ENCODE measurements at regions not wholly inside any gene's neighbourhood (a gene's known extent, or its start where the extent isn't known, plus 50 kb on each side); places are given as distances from the start of the nearest gene placed in this dataset.
"Not testable (repeated sequence)": the region's sequence is repeated elsewhere in the genome, so short reads cannot be mapped to it uniquely, and the experiment has no call there.

- no peak for DNase-seq
These were observed 133.1 kb downstream of the COPS8 start for GRCh38 chr2:237218756-237219155.

DNA sequence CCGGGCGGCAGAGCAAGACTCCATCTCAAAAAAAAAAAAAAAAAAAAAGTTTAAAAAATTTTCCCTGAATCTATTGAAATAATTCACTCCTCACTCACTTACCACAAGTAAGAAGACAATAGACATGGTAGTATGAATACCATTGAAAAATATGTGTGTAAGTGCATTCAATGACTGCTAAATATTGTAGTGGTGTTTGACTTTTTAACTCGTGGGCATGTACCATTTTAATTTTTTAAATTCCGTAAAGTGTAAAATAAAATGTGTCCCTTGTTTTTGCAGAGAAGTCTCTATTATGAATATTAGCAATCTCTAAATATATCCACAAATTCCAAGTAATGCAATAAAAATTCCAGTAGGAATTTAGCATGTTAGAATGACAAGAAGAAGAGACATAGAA lies 134.1 kb downstream of the COPS8 start:
- DNase-seq = no peak

DNA sequence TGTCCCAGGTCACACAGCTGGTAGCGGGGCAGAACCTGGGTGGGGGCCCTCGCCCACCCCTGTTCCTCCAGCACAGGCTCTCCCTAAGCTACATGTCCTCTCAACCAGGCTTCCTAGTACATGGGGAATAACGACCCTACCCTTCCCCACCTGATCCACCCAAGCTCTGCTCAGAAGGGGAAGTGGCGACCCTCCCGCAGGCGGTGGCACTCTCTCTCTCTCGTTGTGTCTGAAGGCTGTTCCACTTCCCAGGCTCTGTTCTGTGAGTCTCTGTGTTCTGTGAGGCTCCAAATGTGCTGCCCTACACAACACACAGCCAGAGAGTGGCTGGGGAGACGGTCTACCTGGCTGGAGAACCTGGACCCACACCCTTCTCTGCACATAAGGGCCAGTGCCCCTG lies 135.8 kb downstream of the COPS8 start:
- no peak for DNase-seq

DNA sequence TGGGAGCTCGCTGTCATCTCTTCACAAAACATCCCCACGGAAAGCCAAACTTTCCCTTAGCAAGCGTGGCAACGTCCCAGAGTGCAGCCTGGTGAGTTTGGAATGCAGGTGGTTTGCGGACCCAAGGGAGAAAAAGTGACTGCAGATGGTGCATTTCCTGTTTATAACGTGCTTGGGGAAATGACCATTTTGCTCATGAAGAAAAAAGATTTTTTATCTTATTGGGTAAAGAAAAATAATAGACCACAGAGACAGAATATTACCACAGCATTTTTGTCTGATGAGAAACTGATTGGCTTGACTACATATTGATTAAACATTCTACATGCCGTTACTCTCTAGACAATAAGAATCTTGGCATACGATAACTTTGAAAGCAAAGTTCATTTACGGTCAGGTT lies 136.5 kb downstream of the COPS8 start:
- no peak for DNase-seq

GRCh38 chr2:237222601-237223041 lies 136.9 kb downstream of the COPS8 start:
- no peak for DNase-seq

DNA sequence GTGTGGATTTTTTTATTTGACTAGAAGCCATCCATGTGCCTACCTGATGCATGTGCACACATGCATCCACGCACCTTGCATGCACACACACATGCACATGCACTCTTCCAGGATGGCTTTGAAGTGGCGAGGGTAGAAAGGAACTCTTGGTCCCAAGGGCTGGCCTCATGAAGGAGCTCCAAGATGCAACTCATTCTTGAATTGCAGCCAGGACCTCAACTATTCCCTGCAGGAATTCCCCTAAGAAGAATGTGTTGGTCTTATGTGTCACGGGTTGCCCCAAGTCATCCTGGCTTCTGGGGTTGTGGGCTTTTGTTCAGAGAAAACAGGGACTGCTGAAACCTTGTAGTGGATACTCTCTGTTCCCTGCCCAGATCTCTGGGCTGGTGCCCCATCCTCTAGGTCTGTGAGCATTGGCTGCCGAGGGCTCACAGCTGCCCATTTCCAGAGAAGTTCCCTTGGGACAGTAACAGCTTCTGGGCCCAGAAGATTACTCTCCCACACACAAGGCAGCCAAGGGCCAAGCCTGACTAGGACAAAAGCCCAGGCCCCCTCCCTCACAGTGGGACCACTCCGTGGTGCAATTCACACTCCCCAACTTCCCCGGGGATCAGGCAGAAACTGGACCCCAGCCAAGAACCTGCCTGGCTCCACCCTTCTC lies 137.6 kb downstream of the COPS8 start:
- DNase-seq = no peak

DNA sequence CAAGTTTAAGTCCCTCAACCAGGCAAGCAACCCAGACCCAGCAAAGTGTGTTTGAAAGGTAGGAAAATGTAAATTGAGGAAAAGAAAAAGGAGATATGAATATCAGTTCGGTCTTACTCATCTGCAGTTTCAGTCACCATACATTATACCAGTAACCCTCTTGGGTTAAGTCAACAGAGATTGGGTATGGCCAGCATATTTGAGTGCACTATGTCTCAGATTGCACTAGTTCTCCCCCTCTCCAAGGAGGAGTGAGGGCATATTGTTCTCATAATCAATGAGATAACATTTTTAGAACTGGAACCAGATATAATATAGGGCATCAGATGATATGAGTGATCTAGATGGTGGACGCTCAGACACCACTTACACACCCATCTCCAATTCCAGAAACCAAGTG lies 141.5 kb downstream of the COPS8 start:
- no peak for DNase-seq

- no peak for DNase-seq
These were observed 142.0 kb downstream of the COPS8 start for GRCh38 chr2:237227592-237228280.

DNA sequence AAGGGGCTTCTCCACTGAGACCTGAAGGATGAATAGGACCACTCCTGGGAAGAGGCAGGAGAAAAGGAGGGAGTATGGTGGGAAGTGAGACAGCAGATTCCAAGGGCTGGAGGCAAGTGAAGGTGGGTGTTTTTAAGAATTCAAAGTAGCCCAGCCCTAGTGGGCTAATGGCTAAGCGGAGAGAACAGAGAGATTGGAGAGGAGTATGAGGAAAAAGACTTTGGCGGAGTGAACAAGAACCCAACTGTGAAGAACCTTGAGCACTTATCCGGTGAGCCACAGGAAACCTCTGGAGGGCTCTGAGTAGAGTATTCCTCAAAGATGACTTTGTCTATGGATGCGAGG lies 142.6 kb downstream of the COPS8 start:
- DNase-seq = no peak

DNA sequence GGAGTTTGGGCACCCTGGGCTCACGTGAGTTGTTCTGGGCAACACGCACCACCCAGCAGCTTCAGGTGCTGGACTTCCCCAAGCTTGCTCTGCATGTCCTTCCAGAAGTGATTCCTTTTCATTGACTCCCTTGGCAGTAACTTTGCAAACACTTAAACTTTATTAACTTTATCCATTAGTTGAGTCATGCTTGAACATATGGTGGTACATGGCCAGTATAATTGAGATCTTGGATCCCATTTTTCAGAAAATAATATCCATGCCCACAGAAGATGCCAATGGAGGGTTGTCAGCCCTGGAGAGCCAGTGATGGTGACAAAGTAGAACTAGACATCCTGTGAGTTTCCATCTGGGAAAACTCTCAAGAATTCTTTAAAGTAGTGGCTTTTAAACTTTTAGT lies 144.2 kb downstream of the COPS8 start:
- DNase-seq = no peak

GRCh38 chr2:237230355-237230754 lies 144.7 kb downstream of the COPS8 start:
- DNase-seq = no peak

- no peak for DNase-seq
These were observed 145.9 kb downstream of the COPS8 start for GRCh38 chr2:237231593-237231992.

- DNase-seq = no peak
These were observed 146.5 kb downstream of the COPS8 start for GRCh38 chr2:237232166-237232565.

DNA sequence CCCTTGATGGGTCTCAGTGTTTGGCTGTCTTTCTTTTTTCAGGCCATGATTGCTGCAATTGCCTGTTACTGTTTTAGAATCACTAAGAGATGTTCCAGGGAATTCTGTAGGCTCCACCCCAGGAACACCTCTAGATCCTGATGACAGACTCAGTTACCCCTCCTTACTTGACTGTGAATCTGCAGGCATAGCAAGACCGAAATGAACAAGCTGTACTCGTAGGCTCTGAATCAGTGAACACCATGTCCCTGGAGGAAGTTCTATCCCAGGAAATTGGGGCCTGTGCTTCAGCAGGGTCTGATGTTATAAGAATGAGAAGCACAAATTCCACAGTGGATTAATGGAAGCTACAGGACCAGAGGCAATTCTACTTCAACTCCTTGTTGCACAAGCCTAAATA lies 148.6 kb downstream of the COPS8 start:
- no peak for DNase-seq

- DNase-seq = no peak
These were observed 149.8 kb downstream of the COPS8 start for GRCh38 chr2:237235383-237236095.

GRCh38 chr2:237236188-237236587 lies 150.5 kb downstream of the COPS8 start:
- no peak for DNase-seq

GRCh38 chr2:237238249-237238648 lies 152.6 kb downstream of the COPS8 start:
- no peak for DNase-seq

GRCh38 chr2:237240252-237240651 lies 154.6 kb downstream of the COPS8 start:
- DNase-seq = no peak

DNA sequence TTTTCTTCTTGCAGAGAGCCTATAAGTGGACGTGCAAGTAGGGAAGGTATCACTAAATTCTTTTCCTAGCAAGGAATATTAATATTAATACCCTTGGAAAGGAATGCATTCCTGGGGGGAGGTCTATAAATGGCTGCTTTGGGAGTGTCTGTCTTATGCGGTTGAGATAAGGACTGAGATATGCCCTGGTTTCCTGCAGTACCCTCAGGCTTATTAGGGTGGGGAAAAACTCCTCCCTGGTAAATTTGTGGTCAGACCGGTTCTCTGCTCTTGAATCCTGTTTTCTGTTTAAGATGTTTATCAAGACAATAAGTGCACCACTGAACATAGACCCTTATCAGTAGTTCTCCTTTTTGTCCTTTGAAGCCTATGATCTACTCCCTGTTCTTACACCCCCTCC lies 155.2 kb downstream of the COPS8 start:
- not testable (repeated sequence) for DNase-seq

- DNase-seq = no peak
These were observed 156.4 kb downstream of the COPS8 start for GRCh38 chr2:237242091-237242536.

DNA sequence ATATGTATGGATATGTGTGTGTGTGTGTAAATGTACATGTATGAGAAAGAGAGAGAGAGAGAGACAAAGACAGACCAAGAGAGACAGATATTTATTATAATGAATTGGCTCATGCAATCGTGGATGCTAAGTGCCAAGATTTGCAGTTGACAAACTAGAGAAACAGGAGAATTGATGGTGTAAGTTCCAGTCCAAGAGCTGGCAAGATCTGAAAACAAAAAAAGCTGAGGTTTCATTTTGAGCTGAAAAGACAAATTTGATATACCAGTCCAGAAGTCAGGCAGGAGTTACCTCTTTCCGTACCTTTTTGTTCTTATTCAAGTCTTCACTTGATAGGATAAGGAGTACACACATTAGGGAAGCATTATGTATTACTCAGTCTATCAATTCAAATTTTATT lies 157.8 kb downstream of the COPS8 start:
- DNase-seq = no peak

DNA sequence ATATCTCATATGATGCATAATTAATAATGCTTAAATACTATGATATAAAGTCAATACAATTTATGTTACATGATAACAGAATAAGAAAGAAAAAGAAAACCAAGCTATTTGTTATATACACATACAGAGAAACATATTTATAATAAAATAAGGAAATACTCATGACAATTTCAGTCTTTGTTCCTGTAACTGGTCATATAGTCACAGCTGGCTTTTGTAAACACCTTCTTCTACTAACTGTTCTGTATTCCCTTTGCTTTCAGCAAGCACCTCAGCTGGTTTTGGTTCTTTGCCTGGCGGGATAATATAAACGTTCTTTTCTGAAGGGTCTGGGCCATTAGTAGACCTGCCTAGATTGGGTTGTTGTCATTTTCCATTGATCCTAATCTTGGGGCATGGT lies 158.5 kb downstream of the COPS8 start:
- DNase-seq = no peak

DNA sequence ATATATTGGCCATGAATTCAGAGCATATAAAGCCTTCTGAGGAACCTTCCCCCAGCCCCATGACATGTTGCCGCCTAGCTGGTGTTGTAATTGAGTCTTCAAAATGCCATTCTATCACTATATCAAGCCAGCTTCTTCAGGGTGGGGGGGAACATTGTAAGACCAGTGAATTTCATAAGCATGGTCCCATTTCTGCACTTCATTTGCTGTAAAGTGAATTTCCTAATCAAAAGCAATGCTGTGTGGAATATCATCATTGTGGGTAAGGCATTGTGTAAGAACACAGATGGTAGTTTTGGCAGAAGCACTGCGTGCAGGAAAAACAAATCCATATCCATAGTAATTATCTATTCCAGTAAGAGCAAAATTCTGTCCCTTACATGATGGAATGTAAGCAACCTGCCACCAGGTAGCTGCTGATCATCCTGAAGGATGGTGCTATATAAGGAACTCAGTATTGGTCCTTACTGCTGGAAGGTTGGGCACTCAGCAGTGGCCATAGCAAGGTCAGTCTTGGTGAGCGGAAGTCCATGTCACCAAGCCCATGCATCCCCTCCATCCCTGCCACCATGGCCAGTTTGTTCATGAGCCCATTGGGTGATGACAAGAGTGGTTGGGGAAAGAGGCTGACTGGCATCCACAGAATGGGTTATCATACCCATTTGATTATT lies 159.4 kb downstream of the COPS8 start:
- no peak for DNase-seq

GRCh38 chr2:237250599-237250998 lies 163.4 kb downstream of the COL6A3 start:
- DNase-seq = no peak

Measured in GDM1 (cell line).